Spleen (tissue), 7 donors: ENCODE measurements at regions not wholly inside any gene's neighbourhood (a gene's known extent, or its start where the extent isn't known, plus 50 kb on each side); places are given as distances from the start of the nearest gene placed in this dataset.

ENCODE experiments used
- CTCF ChIP-seq, 11 experiments: fragments of 200-600 bp in 7 of 11; fragments of 450-650 bp in 4 of 11; sonication (generic) in 4 of 11; IDR thresholded peaks in 8 of 11; conservative IDR thresholded peaks in 3 of 11; 1 replicate in 7 of 11; 2 replicates in 4 of 11; pipeline versions ENCODE4 v1.4.0 to v1.8.0; 2016 to 2021; ENCODE audit warnings: antibody characterized with exemption in 11 of 11, inconsistent platforms in 4 of 11, mild to moderate bottlenecking in 1 of 11
- POLR2A ChIP-seq, 3 donors: fragments of 450-650 bp; IDR thresholded peaks; one replicate each; pipeline ENCODE4 v1.5.1; 2017; ENCODE audit warnings: antibody characterized with exemption in 3 of 3, mild to moderate bottlenecking in 1 of 3
- donor health status: DM: no; HTN: no; CAD: no; lungs with moderate emphysema.
- donor health status: DM: no; HTN: no; CAD: no.
- donor health status: DM: no; HTN: no; CAD: no.

GRCh38 chr12:13836099-13836498 lies 145.3 kb downstream of the GRIN2B start:
- TF ChIP-seq CTCF (IDR thresholded peaks at IDR 0.05 in 8 of 11, conservative IDR thresholded peaks at IDR 0.05 in 3 of 11): no peak
- no peak for TF ChIP-seq POLR2A (IDR thresholded peaks at IDR 0.05)
